HEK293T (cell line): ENCODE measurements at regions not wholly inside any gene's neighbourhood (a gene's known extent, or its start where the extent isn't known, plus 50 kb on each side); places are given as distances from the start of the nearest gene placed in this dataset.

ENCODE experiments used
- HDGF ChIP-seq: fragments of 450-650 bp; IDR thresholded peaks from 2 replicates; pipeline ENCODE4 v1.6.1; 2017; ENCODE audit warnings: antibody characterized with exemption, borderline replicate concordance
- SUZ12 ChIP-seq: fragments of 450-650 bp; IDR thresholded peaks from 2 replicates; pipeline ENCODE4 v1.6.1; 2016; ENCODE audit warnings: mild to moderate bottlenecking

GRCh38 chr20:24718696-24719095 lies 230.4 kb upstream of the CST7 start:
- TF ChIP-seq SUZ12: no peak
- TF ChIP-seq HDGF: no peak
